Cardiac fibroblast (primary cell): ENCODE measurements at regions not wholly inside any gene's neighbourhood (a gene's known extent, or its start where the extent isn't known, plus 50 kb on each side); places are given as distances from the start of the nearest gene placed in this dataset.

ENCODE experiments used
- DNase-seq, 2 donors: peaks; one replicate each; pipeline versions ENCODE4 v3.0.0 to v3.0.0-alpha.2; 2010; ENCODE audit warnings: low read depth in 2 of 2
- H3K4me3 ChIP-seq, 2 donors: replicated peaks in 1 of 2; 1 replicate in 1 of 2; 2 replicates in 1 of 2; pipeline ENCODE4 v1.5.1; 2011; ENCODE audit warnings: low read depth in 2 of 2, low read length in 2 of 2, mild to moderate bottlenecking in 2 of 2, moderate library complexity in 1 of 2
- CTCF ChIP-seq: IDR thresholded peaks from one replicate; pipeline ENCODE4 v1.5.1; 2011; ENCODE audit warnings: low read depth, mild to moderate bottlenecking, low read length, inconsistent platforms

- no peak for TF ChIP-seq CTCF
- no peak for DNase-seq
- no peak overlapping the region for H3K4me3 ChIP-seq
These were observed 216.4 kb upstream of the P2RY1 start for GRCh38 chr3:152618529-152618928.

DNA sequence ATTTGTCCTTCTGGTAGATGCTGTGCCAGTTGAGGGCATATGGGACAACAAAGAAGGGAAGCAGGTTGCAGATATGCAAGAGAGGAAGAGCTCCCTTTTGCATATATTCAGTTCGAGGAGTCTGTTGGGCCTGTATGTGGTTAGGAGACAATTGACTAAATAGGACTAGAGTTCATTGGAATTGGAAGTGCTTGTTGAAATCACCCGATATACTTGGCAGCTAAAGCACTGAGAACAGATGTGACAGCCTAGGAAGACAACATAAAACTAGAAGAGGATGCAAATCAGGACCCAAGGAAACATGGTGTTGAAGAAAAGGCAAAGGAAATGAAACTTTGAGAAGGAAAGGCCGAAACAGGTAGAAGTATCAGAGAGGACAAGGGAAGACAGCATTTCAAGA is 215.2 kb upstream of the P2RY1 start:
- DNase-seq = no peak
- no peak overlapping the region for H3K4me3 ChIP-seq
- no peak for TF ChIP-seq CTCF

- no peak for TF ChIP-seq CTCF
- no peak for DNase-seq
- no peak overlapping the region for H3K4me3 ChIP-seq
These were observed 214.5 kb upstream of the P2RY1 start for GRCh38 chr3:152620395-152620794.

- DNase-seq = no peak
- H3K4me3 ChIP-seq = no peak overlapping the region
- no peak for TF ChIP-seq CTCF
These were observed 213.7 kb upstream of the P2RY1 start for GRCh38 chr3:152621006-152621868.

- no peak for TF ChIP-seq CTCF
- DNase-seq = no peak
- no peak overlapping the region for H3K4me3 ChIP-seq
These were observed 212.7 kb upstream of the P2RY1 start for GRCh38 chr3:152621967-152622810.

- no peak overlapping the region for H3K4me3 ChIP-seq
- peak; percentile 9 to 15 for DNase-seq
- TF ChIP-seq CTCF = no peak
These were observed 212.1 kb upstream of the P2RY1 start for GRCh38 chr3:152622811-152623167.
